Keratinocyte (primary cell): ENCODE measurements at regions not wholly inside any gene's neighbourhood (a gene's known extent, or its start where the extent isn't known, plus 50 kb on each side); places are given as distances from the start of the nearest gene placed in this dataset.

Experiments
- DNase-seq: peaks from one replicate; pipeline ENCODE4 v3.0.0-alpha.2; 2011; ENCODE audit warnings: low read depth, missing footprints, low spot score
- FAIRE-seq: peaks from 2 replicates; lab custom pipeline; 2011; peaks lifted over from hg19 to GRCh38; lab: Jason Lieb, UNC
- H2AFZ ChIP-seq: 2 replicates; pipeline ENCODE4 v1.6.0; 2012; ENCODE audit warnings: low read length, control low read depth, inconsistent platforms; ENCODE audit not compliant: control insufficient read depth
- H3K27ac ChIP-seq: 2 replicates; pipeline ENCODE4 v1.5.1; 2011; ENCODE audit warnings: low read length; ENCODE audit not compliant: control insufficient read depth, insufficient read depth
- H3K27me3 ChIP-seq: 3 replicates; pipeline ENCODE4 v1.6.0; 2011; ENCODE audit warnings: low read length; ENCODE audit not compliant: control insufficient read depth, insufficient read depth; ENCODE audit errors: extremely low read depth
- H3K36me3 ChIP-seq, 2 experiments: 2 replicates in 1 of 2; 3 replicates in 1 of 2; pipeline ENCODE4 v1.5.1; 2011; ENCODE audit warnings: low read length in 2 of 2, mild to moderate bottlenecking in 1 of 2; ENCODE audit not compliant: control insufficient read depth in 2 of 2, insufficient read depth in 2 of 2; ENCODE audit errors: extremely low read depth in 1 of 2
- H3K4me1 ChIP-seq: 3 replicates; pipeline ENCODE4 v1.5.1; 2011; ENCODE audit warnings: low read length; ENCODE audit not compliant: control insufficient read depth, insufficient read depth; ENCODE audit errors: extremely low read depth
- H3K4me2 ChIP-seq: 3 replicates; pipeline ENCODE4 v1.6.0; 2011; ENCODE audit warnings: low read depth, low read length; ENCODE audit not compliant: control insufficient read depth, insufficient read depth; ENCODE audit errors: extremely low read depth
- H3K4me3 ChIP-seq, 3 experiments: fragments of 200-600 bp in 1 of 3; sonication (generic) in 1 of 3; 2 replicates in 2 of 3; 3 replicates in 1 of 3; pipeline ENCODE4 v1.5.1; 2011 to 2016; ENCODE audit warnings: low read length in 3 of 3, mild to moderate bottlenecking in 3 of 3, control low read depth in 2 of 3, inconsistent platforms in 1 of 3, low read depth in 1 of 3, mixed read lengths in 1 of 3, mixed run types in 1 of 3, moderate library complexity in 1 of 3; ENCODE audit not compliant: control insufficient read depth in 2 of 3, insufficient read depth in 2 of 3; ENCODE audit errors: extremely low read depth in 1 of 3
- H3K79me2 ChIP-seq: 2 replicates; pipeline ENCODE4 v1.6.0; 2012; ENCODE audit warnings: low read length; ENCODE audit not compliant: control insufficient read depth, insufficient read depth
- H3K9ac ChIP-seq: 3 replicates; pipeline ENCODE4 v1.6.0; 2011; ENCODE audit warnings: low read length; ENCODE audit not compliant: control insufficient read depth, insufficient read depth; ENCODE audit errors: extremely low read depth
- H3K9me1 ChIP-seq: 3 replicates; pipeline ENCODE4 v1.6.0; 2011; ENCODE audit warnings: low read length; ENCODE audit not compliant: control insufficient read depth, insufficient read depth; ENCODE audit errors: extremely low read depth
- H3K9me3 ChIP-seq: 2 replicates; pipeline ENCODE4 v1.5.1; 2012; ENCODE audit warnings: low read depth, low read length; ENCODE audit not compliant: control insufficient read depth
- H4K20me1 ChIP-seq: 3 replicates; pipeline ENCODE4 v1.6.0; 2011; ENCODE audit warnings: low read length; ENCODE audit not compliant: control insufficient read depth, insufficient read depth; ENCODE audit errors: extremely low read depth
- EZH2 ChIP-seq: IDR thresholded peaks from one replicate; pipeline ENCODE4 v1.6.1; 2012; ENCODE audit warnings: inconsistent platforms, mild to moderate bottlenecking, low read length, moderate library complexity
- dilution Hi-C: fragments of 300-500 bp; cut with MboI; formaldehyde crosslinking; loops from one replicate; pipeline ENCODE4 v1.7.0; 2020; ENCODE audit warnings: low sequenced_read_pairs; ENCODE audit not compliant: extremely low pct_ligation_motif_present
- TF ChIP-seq, protein P1 (sequence below), 3 experiments: IDR thresholded peaks in 1 of 3; conservative IDR thresholded peaks in 1 of 3; optimal IDR thresholded peaks in 1 of 3; 2 replicates in 2 of 3; 3 replicates in 1 of 3; pipeline versions ENCODE3 to v1.5.1; 2011; ENCODE audit warnings: low read length in 3 of 3, mild to moderate bottlenecking in 3 of 3, moderate library complexity in 2 of 3, control low read depth in 1 of 3, inconsistent platforms in 1 of 3; ENCODE audit not compliant: insufficient read depth in 2 of 3; ENCODE audit errors: extremely low read depth in 1 of 3

DNA sequence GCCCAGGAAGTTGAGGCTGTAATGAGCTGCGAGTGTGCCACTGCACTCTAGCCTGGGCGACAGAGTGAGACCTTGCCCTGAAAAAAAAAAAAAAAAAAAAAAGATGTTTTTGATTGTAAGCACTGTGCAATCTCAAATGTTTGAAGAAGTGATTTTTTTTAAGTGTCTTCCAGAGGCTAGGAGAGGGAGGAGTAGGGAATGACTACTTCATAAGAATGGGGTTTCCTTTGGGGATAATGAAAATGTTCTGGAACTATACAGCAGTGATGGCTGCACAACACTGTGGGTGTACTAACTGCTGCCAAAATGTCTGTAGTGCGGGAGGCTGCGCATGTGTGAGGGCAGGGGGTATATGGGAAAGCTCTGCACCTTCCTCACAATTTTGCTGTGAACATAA lies 83.7 kb downstream of the MCFD2 start:
- no peak overlapping the region for H3K27ac ChIP-seq
- H3K4me1 ChIP-seq, result peaks cover 5% of the 10 kb centered on the region
- DNase-seq, result no peak
- FAIRE-seq, result no peak
- H3K79me2 ChIP-seq, result no peaks in the 10 kb centered on the region
- H3K9me3 ChIP-seq, result no peaks in the 10 kb centered on the region
- H3K4me3 ChIP-seq, result no peak overlapping the region
- no peak overlapping the region for H3K4me2 ChIP-seq
- H3K36me3 ChIP-seq, result no peaks in the 10 kb centered on the region
- no peaks in the 10 kb centered on the region for H3K27me3 ChIP-seq
- TF ChIP-seq, protein P1, sequence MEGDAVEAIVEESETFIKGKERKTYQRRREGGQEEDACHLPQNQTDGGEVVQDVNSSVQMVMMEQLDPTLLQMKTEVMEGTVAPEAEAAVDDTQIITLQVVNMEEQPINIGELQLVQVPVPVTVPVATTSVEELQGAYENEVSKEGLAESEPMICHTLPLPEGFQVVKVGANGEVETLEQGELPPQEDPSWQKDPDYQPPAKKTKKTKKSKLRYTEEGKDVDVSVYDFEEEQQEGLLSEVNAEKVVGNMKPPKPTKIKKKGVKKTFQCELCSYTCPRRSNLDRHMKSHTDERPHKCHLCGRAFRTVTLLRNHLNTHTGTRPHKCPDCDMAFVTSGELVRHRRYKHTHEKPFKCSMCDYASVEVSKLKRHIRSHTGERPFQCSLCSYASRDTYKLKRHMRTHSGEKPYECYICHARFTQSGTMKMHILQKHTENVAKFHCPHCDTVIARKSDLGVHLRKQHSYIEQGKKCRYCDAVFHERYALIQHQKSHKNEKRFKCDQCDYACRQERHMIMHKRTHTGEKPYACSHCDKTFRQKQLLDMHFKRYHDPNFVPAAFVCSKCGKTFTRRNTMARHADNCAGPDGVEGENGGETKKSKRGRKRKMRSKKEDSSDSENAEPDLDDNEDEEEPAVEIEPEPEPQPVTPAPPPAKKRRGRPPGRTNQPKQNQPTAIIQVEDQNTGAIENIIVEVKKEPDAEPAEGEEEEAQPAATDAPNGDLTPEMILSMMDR (optimal IDR thresholded peaks at IDR 0.05 in 1 of 3, IDR thresholded peaks at IDR 0.05 in 1 of 3, conservative IDR thresholded peaks at IDR 0.05 in 1 of 3; ENCODE audit: extremely low read depth in 1 of 3, insufficient read depth in 2 of 3, low read length in 3 of 3), result no peak
- H3K9me1 ChIP-seq, result no peaks in the 10 kb centered on the region
- dilution Hi-C loops, result no loop called here
- no peak overlapping the region for H3K9ac ChIP-seq
- no peaks in the 10 kb centered on the region for H4K20me1 ChIP-seq
- H2AFZ ChIP-seq, result no peak overlapping the region

DNA sequence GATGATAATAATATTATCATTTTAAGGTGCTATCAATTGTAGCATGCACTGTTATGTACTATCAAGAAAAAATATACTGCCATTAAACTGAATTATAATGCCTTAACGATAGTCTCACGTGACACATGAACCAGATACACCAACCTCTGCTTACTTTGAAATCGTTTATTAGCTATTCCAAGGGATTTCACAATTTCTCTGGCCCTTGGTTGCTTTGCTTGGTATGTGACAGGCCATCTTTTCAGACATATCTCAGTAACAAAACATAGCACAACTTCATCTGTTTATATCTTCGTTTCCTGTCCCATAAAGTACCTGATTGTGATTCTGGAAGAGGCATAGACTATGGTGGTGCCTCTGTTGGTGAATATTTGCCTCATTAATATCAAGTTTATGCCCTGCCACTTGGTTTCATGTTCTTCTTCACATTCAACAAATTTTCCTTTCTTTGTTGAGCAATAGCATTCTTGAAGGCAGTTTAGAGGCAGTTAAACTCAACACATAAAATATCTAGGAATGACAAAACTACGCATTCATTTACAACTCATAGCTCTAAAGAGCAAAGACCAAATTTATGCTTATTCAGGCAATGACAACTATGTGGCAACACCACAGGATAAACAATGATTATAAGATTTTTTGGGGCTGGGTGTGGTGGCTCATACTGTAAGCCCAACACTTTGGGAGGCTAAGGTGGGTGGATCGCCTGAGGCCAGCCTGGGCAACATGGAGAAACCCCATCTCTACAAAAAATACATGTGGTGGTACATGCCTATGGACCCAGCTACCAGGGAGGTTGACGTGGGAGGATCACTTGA lies 84.3 kb downstream of the MCFD2 start:
- Histone ChIP-seq H2AFZ (no peak overlapping the region), H3K27ac (no peak overlapping the region), H3K9ac (no peak overlapping the region), H3K9me1 (no peaks in the 10 kb centered on the region), H3K4me2 (no peak overlapping the region), H3K9me3 (no peaks in the 10 kb centered on the region), H3K79me2 (no peaks in the 10 kb centered on the region), H4K20me1 (no peaks in the 10 kb centered on the region), H3K27me3 (no peaks in the 10 kb centered on the region), H3K4me3 (no peak overlapping the region), H3K4me1 (peaks cover 2% of the 10 kb centered on the region), H3K36me3 (no peaks in the 10 kb centered on the region)
- no peak for TF ChIP-seq EZH2
- TF ChIP-seq, protein P1 (optimal IDR thresholded peaks at IDR 0.05 in 1 of 3, IDR thresholded peaks at IDR 0.05 in 1 of 3, conservative IDR thresholded peaks at IDR 0.05 in 1 of 3; ENCODE audit: extremely low read depth in 1 of 3, insufficient read depth in 2 of 3, low read length in 3 of 3), result no peak
- no peak for DNase-seq
- dilution Hi-C loops, result no loop called here
- FAIRE-seq, result no peak
